Right lobe of liver (tissue), 4 donors: ENCODE measurements at regions not wholly inside any gene's neighbourhood (a gene's known extent, or its start where the extent isn't known, plus 50 kb on each side); places are given as distances from the start of the nearest gene placed in this dataset.

Source experiments
- POLR2A ChIP-seq: fragments of 450-650 bp; IDR thresholded peaks from one replicate; pipeline ENCODE4 v1.6.1; 2017; ENCODE audit warnings: antibody characterized with exemption, mild to moderate bottlenecking
- TF ChIP-seq, protein P1 (sequence below), 4 donors: fragments of 200-600 bp in 3 of 4; fragments of 450-650 bp in 1 of 4; IDR thresholded peaks; one replicate each; pipeline versions ENCODE4 v1.5.1 to v1.8.0; 2016 to 2022; ENCODE audit warnings: antibody characterized with exemption in 4 of 4, mild to moderate bottlenecking in 2 of 4
- donor health status: DM: no; HTN: no; CAD: no.
- donor health status: DM: no; HTN: no; CAD: no.
- donor health status: DM: no; HTN: yes; CAD: no.

DNA sequence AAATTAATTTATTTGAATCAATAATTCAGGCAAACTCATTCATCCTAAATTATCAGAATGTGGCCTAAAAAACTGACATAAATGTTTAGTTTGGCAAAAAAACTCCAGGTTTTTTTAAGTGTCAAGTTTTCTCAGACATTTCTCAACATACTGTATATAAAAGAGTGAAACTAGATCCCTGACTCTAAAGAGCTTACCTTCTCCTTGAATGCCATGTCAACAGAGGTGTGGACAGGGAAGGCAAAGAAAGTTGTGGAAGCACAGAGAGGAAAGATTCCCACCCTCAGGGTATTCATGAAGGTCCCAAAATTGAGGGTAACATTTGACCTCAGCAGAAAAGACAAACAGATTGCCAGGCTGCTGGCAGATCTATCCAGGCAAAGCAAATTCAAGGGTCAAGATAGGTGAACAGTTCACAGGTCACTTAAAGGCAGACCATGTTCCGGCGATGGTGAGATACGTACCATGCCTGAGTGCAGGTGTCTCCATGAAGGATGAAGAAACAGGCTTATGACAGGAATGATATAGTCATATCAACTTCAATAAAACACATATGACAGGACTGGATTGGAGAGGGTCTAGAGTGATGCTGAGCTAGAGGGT lies 1638.3 kb upstream of the ZEB2 start:
- TF ChIP-seq, protein P1, sequence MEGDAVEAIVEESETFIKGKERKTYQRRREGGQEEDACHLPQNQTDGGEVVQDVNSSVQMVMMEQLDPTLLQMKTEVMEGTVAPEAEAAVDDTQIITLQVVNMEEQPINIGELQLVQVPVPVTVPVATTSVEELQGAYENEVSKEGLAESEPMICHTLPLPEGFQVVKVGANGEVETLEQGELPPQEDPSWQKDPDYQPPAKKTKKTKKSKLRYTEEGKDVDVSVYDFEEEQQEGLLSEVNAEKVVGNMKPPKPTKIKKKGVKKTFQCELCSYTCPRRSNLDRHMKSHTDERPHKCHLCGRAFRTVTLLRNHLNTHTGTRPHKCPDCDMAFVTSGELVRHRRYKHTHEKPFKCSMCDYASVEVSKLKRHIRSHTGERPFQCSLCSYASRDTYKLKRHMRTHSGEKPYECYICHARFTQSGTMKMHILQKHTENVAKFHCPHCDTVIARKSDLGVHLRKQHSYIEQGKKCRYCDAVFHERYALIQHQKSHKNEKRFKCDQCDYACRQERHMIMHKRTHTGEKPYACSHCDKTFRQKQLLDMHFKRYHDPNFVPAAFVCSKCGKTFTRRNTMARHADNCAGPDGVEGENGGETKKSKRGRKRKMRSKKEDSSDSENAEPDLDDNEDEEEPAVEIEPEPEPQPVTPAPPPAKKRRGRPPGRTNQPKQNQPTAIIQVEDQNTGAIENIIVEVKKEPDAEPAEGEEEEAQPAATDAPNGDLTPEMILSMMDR (IDR thresholded peaks at IDR 0.05) = no peak
- no peak for TF ChIP-seq POLR2A
